ENCODE measurements at regions not wholly inside any gene's neighbourhood (a gene's known extent, or its start where the extent isn't known, plus 50 kb on each side); places are given as distances from the start of the nearest gene placed in this dataset.

- DNase-seq (ENCODE audit: low read depth) = no peak
- Histone ChIP-seq H3K4me3 (ENCODE audit: low read depth, low read length) (no peak overlapping the region), H3K27me3 (ENCODE audit: control insufficient read depth, insufficient read depth, low read length) (no peaks in the 10 kb centered on the region), H3K36me3 (ENCODE audit: control insufficient read depth, insufficient read depth, low read length) (no peaks in the 10 kb centered on the region)
- TF ChIP-seq, protein P1, sequence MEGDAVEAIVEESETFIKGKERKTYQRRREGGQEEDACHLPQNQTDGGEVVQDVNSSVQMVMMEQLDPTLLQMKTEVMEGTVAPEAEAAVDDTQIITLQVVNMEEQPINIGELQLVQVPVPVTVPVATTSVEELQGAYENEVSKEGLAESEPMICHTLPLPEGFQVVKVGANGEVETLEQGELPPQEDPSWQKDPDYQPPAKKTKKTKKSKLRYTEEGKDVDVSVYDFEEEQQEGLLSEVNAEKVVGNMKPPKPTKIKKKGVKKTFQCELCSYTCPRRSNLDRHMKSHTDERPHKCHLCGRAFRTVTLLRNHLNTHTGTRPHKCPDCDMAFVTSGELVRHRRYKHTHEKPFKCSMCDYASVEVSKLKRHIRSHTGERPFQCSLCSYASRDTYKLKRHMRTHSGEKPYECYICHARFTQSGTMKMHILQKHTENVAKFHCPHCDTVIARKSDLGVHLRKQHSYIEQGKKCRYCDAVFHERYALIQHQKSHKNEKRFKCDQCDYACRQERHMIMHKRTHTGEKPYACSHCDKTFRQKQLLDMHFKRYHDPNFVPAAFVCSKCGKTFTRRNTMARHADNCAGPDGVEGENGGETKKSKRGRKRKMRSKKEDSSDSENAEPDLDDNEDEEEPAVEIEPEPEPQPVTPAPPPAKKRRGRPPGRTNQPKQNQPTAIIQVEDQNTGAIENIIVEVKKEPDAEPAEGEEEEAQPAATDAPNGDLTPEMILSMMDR (IDR thresholded peaks at IDR 0.05; ENCODE audit: insufficient read depth, low read length, poor library complexity, severe bottlenecking) = no peak
Measured at GRCh38 chr12:46669720-46670119, 156.1 kb downstream of the SLC38A4 start.

DNA sequence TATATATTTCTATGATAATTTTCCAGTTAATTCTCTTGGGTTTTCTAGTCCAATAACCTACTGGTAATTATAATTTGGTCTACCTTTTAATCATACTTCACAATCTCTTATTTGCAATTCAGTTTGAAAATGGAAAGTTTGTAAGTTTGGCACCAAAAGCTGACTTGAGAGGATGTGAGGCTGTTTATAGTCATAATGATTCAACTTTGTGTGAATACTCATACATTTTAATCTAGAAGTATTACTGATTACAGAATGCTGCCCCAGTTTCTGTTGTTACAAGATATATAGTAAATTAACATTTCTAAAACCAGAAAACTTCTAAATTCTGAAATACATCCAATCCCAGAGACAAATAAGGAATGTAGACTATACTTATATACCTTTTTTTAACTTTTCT is 158.2 kb downstream of the SLC38A4 start:
- Histone ChIP-seq H3K4me3 (ENCODE audit: low read depth, low read length) (no peak overlapping the region), H3K36me3 (ENCODE audit: control insufficient read depth, insufficient read depth, low read length) (no peaks in the 10 kb centered on the region), H3K27me3 (ENCODE audit: control insufficient read depth, insufficient read depth, low read length) (no peaks in the 10 kb centered on the region)
- no peak for DNase-seq (ENCODE audit: low read depth)
- TF ChIP-seq, protein P1 (IDR thresholded peaks at IDR 0.05; ENCODE audit: insufficient read depth, low read length, poor library complexity, severe bottlenecking) = no peak

- H3K36me3 ChIP-seq (ENCODE audit: control insufficient read depth, insufficient read depth, low read length) = no peaks in the 10 kb centered on the region
- H3K27me3 ChIP-seq (ENCODE audit: control insufficient read depth, insufficient read depth, low read length) = no peaks in the 10 kb centered on the region
- DNase-seq (ENCODE audit: low read depth) = peak; percentile 73
- no peak overlapping the region for H3K4me3 ChIP-seq (ENCODE audit: low read depth, low read length)
- TF ChIP-seq, protein P1 (IDR thresholded peaks at IDR 0.05; ENCODE audit: insufficient read depth, low read length, poor library complexity, severe bottlenecking) = no peak
Measured at GRCh38 chr12:46664761-46665287, 161.0 kb downstream of the SLC38A4 start.

- no peak for DNase-seq (ENCODE audit: low read depth)
- Histone ChIP-seq H3K27me3 (ENCODE audit: control insufficient read depth, insufficient read depth, low read length) (no peaks in the 10 kb centered on the region), H3K36me3 (ENCODE audit: control insufficient read depth, insufficient read depth, low read length) (no peaks in the 10 kb centered on the region), H3K4me3 (ENCODE audit: low read depth, low read length) (no peak overlapping the region)
- TF ChIP-seq, protein P1 (IDR thresholded peaks at IDR 0.05; ENCODE audit: insufficient read depth, low read length, poor library complexity, severe bottlenecking) = no peak
Measured at GRCh38 chr12:46663318-46663717, 162.5 kb downstream of the SLC38A4 start.

- peak; percentile 55 for DNase-seq (ENCODE audit: low read depth)
- no peaks in the 10 kb centered on the region for H3K36me3 ChIP-seq (ENCODE audit: control insufficient read depth, insufficient read depth, low read length)
- H3K27me3 ChIP-seq (ENCODE audit: control insufficient read depth, insufficient read depth, low read length) = no peaks in the 10 kb centered on the region
- TF ChIP-seq, protein P1 (IDR thresholded peaks at IDR 0.05; ENCODE audit: insufficient read depth, low read length, poor library complexity, severe bottlenecking) = peak; percentile 81
- H3K4me3 ChIP-seq (ENCODE audit: low read depth, low read length) = no peak overlapping the region
Measured at GRCh38 chr12:46661110-46661845, 164.5 kb downstream of the SLC38A4 start.

DNA sequence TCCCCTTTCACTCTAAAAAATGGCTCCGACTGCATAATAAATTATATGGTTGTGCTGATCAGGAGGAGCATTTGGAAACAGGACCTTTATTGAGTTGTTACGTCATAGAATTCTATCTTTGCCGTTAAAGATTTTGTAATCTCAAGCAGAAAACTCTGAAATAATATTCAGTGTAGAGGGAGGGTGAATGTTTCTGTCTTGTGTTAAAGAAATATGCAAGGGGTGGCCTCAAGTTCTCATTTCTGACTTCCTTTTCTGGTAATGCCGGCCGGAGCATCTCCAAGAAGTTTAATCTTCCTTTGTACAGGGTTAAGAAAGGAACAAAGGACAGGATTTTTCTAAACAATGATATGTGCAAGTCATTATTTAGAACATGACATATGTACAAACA is 165.1 kb downstream of the SLC38A4 start:
- Histone ChIP-seq H3K4me3 (ENCODE audit: low read depth, low read length) (no peak overlapping the region), H3K27me3 (ENCODE audit: control insufficient read depth, insufficient read depth, low read length) (no peaks in the 10 kb centered on the region), H3K36me3 (ENCODE audit: control insufficient read depth, insufficient read depth, low read length) (no peaks in the 10 kb centered on the region)
- no peak for DNase-seq (ENCODE audit: low read depth)
- TF ChIP-seq, protein P1 (IDR thresholded peaks at IDR 0.05; ENCODE audit: insufficient read depth, low read length, poor library complexity, severe bottlenecking) = no peak

Data from kidney epithelial cell (primary cell).